RWPE1 (cell line): ENCODE measurements at regions not wholly inside any gene's neighbourhood (a gene's known extent, or its start where the extent isn't known, plus 50 kb on each side); places are given as distances from the start of the nearest gene placed in this dataset.
A peak's percentile ranks its signal among the peaks of the same experiment; 100 is the strongest.

Experiments used
- CTCF ChIA-PET: fragments of 350-600 bp; sonication (Branson Sonifier 250); formaldehyde crosslinking; extraction: SDS; loops from one replicate; lab custom pipeline; 2021; lab: Yijun Ruan, JAX
- POLR2A ChIA-PET: fragments of 400-600 bp; formaldehyde crosslinking; extraction: SDS; loops from one replicate; lab custom pipeline; 2020; ENCODE audit warnings: antibody characterized with exemption; ENCODE audit not compliant: low non-redundant PET; lab: Yijun Ruan, JAX
- DNase-seq: peaks from one replicate; pipeline ENCODE4 v3.0.0; 2012; ENCODE audit warnings: low spot score
- H3K27ac ChIP-seq: fragments of 450-650 bp; 2 replicates; pipeline ENCODE4 v1.5.1; 2017
- TF ChIP-seq, protein P1 (sequence below): fragments of 450-650 bp; conservative IDR thresholded peaks from 2 replicates; pipeline ENCODE4 v1.5.1; 2017; ENCODE audit warnings: low read depth, mild to moderate bottlenecking

GRCh38 chr4:123661080-123661737, 264.6 kb downstream of the SPRY1 start:
- ChIA-PET CTCF (interaction anchor here (0.6 to 1.0 kb wide), 9 partner anchors 12 to 1532 kb away, joined by 3 to 8 read pairs (median 4); no protein-coding TSS in a partner anchor), POLR2A (no interaction called here)
- TF ChIP-seq, protein P1, sequence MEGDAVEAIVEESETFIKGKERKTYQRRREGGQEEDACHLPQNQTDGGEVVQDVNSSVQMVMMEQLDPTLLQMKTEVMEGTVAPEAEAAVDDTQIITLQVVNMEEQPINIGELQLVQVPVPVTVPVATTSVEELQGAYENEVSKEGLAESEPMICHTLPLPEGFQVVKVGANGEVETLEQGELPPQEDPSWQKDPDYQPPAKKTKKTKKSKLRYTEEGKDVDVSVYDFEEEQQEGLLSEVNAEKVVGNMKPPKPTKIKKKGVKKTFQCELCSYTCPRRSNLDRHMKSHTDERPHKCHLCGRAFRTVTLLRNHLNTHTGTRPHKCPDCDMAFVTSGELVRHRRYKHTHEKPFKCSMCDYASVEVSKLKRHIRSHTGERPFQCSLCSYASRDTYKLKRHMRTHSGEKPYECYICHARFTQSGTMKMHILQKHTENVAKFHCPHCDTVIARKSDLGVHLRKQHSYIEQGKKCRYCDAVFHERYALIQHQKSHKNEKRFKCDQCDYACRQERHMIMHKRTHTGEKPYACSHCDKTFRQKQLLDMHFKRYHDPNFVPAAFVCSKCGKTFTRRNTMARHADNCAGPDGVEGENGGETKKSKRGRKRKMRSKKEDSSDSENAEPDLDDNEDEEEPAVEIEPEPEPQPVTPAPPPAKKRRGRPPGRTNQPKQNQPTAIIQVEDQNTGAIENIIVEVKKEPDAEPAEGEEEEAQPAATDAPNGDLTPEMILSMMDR: peak; percentile 68
- DNase-seq: peak; percentile 37
- no peak overlapping the region for H3K27ac ChIP-seq

DNA sequence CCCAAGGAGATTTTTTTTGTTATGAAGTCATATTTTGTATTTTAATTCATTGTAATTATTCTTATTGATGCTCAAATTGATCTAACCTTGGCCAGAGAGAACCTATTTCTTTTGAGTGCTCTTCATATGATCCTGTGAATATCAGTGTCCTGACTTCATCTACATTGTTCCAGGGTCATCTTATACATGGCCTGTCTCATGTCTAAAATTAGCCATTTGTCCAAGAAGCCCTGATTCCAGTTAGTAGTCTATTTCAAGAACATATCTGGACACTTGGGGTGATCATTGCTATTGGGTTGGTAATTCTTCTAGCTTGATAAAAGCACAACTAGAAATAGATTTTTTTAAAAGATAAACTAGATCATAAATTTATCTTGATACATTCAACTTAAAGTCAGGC, 266.2 kb downstream of the SPRY1 start:
- CTCF ChIA-PET: no interaction called here
- POLR2A ChIA-PET: no interaction called here
- no peak overlapping the region for H3K27ac ChIP-seq
- no peak for DNase-seq
- TF ChIP-seq, protein P1: no peak

DNA sequence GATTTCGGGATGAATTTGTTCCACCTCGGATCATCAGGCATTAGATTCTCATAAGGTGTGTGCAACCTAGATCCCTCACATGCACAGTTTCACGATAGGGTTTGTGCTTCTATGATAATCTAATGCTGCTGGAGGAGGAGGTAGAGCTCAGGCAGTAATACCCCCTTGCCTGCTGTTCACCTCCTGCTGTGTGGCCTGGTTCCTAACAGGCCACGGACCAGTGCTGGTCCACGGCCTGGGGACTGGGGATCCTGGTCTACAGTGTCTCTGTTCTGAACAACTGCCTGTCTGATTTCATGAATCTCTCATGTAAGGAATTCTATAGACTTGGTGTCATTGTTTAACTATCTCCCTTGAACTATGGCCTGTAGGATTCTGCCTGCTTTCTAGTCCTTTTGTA, 269.9 kb downstream of the SPRY1 start:
- H3K27ac ChIP-seq: no peak overlapping the region
- ChIA-PET POLR2A (no interaction called here), CTCF (no interaction called here)
- no peak for DNase-seq
- TF ChIP-seq, protein P1: no peak

DNA sequence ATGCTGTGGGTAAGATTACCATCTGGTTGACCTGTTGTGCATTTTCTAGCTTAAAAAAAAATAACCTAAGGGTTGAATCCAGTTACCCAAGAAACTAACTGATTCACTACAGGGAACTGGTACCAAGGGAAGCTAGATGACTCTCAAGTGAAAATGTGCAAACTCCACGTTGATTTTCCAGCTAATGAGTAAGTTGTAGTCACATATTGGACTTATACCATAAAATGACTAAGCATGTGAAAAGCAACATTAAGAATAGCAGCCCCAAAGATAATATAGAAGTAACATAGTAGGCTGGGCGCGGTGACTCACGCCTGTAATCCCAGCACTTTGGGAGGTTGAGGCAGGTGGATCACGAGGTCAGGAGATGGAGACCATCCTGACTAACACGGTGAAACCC, 270.9 kb downstream of the SPRY1 start:
- TF ChIP-seq, protein P1: no peak
- no peak overlapping the region for H3K27ac ChIP-seq
- DNase-seq: peak; percentile 33
- POLR2A ChIA-PET: no interaction called here
- CTCF ChIA-PET: interaction anchor here (0.5 kb wide), 1 partner anchor 1062 kb away, joined by 3 read pairs; no protein-coding TSS in a partner anchor

- CTCF ChIA-PET: no interaction called here
- POLR2A ChIA-PET: no interaction called here
- no peak overlapping the region for H3K27ac ChIP-seq
- DNase-seq: no peak
- TF ChIP-seq, protein P1: no peak
Measured at GRCh38 chr4:123667991-123668390, 271.4 kb downstream of the SPRY1 start.

GRCh38 chr4:123671636-123672404, 275.2 kb downstream of the SPRY1 start:
- CTCF ChIA-PET: interaction anchor here (0.5 kb wide), 1 partner anchor 665 kb away, joined by 8 read pairs; no protein-coding TSS in a partner anchor
- no peak overlapping the region for H3K27ac ChIP-seq
- TF ChIP-seq, protein P1: no peak
- POLR2A ChIA-PET: no interaction called here
- DNase-seq: no peak
